Muscle of arm (tissue), 1 donor: ENCODE measurements at regions not wholly inside any gene's neighbourhood (a gene's known extent, or its start where the extent isn't known, plus 50 kb on each side); places are given as distances from the start of the nearest gene placed in this dataset.

ENCODE experiments used
- DNase-seq: peaks from one replicate; pipeline ENCODE4 v3.0.0-alpha.2; 2013

DNA sequence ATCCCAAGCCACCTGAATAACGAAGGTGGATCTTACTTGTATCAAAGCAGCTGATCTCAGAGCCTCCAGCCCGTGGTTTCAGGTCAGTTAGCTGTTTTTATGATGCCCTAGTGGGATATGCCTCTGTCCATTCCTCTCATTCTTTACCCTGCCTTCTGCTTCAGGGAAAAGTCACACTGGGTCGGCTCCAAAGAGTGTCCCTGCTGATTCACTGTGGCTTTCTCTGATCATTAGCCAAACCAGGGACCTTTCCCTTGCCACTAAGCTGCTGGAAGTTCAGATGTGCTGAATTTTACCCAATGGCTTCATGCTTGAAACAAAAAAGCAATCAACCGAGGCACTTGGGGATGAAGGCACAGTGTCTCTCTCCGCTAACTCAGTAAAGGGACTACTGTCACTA is 170.2 kb upstream of the SALL1 start:
- DNase-seq: no peak

DNA sequence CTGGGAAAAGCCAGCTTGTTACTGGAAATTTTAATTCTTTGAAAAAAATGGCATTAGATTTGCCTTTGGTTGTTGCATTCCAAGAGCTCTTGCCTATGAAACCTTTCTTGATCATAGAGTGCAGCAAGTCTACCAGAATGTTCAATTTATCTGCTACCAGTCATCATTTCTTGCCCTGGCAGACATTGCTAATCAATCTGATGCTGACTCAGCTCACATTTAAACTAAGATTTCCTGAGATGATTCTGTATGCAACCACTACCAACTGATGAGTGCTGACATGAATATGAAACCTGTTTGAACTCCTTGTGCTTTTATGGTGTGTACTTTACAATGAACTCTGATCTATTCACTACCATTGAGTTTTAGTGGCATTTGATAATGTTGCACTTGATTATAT is 166.5 kb upstream of the SALL1 start:
- no peak for DNase-seq

DNA sequence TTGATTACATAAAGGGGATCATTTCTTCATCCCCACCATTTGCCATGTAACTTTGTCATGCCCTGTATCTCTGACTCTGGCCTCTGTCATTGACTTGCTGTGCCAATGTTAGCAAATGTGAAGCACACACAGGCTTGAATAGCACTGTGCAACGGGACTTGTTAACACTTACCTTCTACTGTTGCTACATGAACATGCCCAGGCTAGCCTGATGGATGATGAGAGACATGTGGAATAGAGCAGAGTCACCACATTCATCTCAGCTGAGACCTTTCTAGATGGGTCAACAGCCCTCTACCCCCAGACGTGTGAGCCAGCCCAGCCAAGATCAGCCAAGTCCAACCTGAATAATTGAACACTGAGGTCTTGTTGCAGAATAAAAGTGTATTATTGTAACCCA is 162.1 kb upstream of the SALL1 start:
- DNase-seq: no peak

DNA sequence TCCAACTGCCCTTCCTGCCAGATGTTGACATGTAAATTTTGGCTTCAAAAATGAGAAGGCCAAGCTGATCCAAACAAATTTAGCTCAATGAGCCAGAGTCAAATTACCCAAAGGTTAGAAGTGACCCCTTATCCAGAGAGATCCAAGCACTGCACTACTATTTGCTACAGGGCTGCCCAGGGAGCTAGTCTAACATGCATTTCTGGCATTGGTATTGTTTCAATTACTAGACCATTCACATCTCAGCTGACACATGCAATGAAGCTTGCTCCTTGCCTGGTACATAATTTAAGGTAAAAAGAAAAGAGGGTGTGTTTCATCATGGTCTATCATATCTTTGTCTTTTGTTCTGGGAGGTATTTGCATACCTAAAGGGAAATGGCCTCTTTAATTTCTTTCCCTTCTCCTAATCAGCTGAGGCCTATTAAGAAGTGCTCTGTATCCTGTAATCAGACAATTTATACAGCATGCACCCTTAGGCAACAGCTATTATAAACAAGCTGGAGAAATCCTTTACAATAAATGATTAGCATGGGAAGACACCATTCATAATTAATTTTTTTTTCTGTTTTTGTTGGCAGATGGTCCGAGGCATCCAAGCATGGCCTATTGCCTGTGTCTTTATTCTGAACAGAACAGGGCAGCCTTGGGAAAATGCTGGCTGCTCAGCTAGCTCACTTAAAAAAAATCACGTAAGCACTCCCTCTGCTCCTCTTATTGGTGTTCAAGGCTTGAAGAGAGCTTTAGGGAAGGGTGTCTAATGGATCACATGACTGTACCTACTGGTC is 161.5 kb upstream of the SALL1 start:
- no peak for DNase-seq

GRCh38 chr16:51310159-51310558 is 159.1 kb upstream of the SALL1 start:
- no peak for DNase-seq

DNA sequence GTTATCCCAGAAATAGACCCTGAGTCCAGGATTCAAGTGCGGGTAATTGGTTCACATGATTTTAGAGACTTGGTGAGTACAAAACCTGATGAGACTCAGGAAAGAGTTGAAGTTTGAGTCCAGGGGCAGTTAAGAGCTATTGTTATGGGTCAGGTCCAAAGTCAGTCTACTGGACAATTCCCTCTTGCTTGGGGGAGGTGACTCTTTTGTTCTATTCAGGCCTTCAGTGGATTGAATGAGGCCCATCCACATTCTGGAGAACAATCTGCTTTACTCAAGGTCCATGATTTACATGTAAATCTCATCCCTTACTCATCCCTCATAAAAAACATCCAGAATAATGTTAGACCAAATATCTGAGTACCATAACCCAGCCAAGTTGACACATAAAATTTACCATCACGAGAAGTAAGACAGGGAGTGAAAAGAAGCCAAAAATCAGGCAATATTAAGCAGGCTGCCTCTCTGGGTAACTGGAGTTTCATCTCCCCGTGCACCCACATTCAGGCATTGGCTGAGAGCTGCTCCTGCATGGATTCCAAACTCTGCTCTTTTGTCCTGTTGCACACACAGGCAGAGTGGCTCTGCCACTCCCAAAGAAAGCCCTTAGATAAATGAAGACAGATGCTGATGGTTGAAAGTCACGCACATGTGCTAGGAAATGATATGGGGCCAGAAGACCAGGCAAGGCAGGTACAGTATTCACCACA is 156.0 kb upstream of the SALL1 start:
- DNase-seq: no peak

- no peak for DNase-seq
Measured at GRCh38 chr16:51306116-51306515, 155.0 kb upstream of the SALL1 start.

DNA sequence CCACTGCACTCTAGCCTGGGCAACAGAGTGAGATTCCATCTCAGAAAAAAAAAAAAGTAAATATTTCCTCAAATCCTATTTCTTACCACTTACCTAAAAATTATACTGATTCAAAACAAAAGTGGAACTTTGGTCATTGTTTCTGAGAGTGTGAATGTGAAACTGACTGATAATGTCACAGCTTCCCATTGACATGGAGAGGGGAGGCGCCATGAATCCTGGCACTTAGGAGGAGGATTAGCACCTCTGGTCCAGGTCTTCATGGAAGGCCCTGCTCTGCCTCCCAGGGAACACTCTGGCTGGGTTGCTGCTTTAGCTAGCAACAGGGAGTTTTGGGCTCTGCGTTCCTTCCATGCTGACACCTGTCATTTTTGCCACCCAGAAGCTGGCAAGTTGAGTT is 154.3 kb upstream of the SALL1 start:
- no peak for DNase-seq

GRCh38 chr16:51302042-51302441 is 151.0 kb upstream of the SALL1 start:
- no peak for DNase-seq

DNA sequence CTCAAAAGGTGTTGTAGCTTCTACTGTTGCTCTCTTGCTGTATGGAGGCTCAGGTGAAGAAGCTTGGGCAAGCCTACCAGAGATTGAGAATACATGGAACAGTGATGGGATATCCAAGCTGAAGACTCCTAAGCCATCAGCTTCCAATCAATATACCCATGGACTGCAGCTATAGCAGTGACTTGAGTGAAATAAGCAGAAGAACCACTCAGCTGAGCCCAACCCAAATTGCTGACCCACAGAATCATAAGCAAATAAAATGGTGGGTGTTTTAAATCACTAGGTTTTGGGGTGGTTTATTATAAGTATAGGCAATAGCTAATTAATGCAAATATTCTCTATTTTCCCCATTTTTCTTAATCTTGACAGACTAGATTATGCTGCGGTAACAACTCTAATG is 147.7 kb upstream of the SALL1 start:
- DNase-seq: no peak

- DNase-seq: no peak
Measured at GRCh38 chr16:51290442-51291285, 139.6 kb upstream of the SALL1 start.

DNA sequence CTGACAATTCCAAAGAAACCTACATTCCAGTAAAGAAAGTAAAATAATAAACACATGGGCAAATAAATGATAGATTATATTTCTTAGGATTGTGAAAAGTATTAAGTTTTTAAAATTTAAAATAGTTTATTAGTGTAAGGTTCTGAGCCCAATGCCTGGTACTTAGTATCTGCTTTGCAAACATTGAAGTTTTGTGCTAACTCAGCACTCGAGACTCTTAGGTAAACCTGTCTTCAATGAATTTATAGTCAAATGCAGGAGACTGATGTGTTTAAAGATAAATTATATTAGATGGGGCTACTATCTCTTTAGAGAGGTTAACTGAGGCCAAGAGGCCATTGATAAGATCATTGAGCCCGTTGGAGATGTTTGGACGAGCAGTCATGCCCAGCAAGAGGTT is 138.3 kb upstream of the SALL1 start:
- DNase-seq: no peak

DNA sequence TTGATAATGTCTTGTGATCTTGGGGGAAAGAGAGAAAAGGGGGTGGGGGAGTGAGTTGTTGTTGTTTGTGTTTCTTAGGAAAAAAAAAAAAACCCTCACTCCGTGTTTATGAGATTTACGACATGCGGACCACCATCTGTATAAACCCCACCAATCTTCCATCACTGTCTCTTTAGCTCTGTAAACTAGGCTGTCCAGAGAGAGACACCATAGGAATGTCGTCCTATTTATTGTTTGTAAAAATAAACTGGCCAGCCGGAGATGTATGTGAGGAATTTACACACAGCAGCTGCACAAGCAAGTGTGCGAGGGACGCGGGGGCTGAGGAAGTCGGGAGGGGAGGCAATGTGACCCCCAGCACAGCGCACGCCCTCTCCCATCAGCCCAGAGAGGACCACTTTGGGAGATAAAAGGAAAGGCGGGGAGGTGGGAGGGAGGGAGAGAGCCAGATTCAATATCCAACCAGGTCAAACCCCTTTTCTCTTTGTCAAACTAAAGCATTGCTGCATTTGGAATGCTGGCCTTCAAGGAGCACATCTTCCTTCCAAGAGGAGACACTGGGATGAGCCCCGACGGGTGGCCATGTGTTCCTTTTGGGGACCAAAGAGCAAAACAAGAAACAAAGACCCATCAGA is 136.2 kb upstream of the SALL1 start:
- no peak for DNase-seq

DNA sequence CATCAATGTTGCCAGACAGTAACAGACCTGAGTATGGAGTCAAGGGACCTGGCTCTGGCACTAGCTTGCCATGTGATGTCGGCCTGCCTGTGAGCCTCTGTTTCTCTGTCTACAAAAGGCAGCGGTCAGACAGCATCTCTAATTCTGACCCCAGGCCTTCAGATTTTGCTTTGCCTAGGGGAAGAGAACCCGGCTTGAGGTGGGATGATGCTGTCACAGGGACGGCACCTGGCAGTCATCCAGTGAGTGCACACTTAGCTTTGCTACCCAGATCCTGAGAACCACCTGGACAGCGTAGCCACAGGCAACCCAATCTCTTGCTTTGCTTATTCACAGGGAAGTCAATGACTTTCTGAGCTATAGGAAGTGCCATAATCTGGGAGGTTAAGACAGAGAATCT is 135.2 kb upstream of the SALL1 start:
- no peak for DNase-seq

DNA sequence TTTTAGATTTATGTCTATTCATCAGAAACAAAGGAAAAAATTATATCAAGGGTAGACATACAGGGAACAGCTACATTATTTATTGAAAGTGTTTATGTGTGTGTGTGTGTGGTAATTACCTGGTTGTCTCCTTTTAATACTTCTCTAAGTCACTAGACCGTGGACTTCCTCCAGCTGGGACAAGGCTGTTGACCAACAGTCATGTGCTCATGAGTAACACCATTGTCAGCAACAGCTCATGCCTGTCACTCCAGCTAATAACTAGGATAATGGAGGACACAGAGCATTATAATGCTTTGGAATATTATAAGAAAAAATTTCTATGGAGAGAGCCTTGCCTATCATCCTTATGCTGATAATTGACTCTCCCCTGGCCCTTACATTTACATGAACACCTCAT is 125.3 kb upstream of the SALL1 start:
- no peak for DNase-seq

- no peak for DNase-seq
Measured at GRCh38 chr16:51272420-51272819, 121.3 kb upstream of the SALL1 start.

- no peak for DNase-seq
Measured at GRCh38 chr16:51271156-51271701, 120.2 kb upstream of the SALL1 start.

DNA sequence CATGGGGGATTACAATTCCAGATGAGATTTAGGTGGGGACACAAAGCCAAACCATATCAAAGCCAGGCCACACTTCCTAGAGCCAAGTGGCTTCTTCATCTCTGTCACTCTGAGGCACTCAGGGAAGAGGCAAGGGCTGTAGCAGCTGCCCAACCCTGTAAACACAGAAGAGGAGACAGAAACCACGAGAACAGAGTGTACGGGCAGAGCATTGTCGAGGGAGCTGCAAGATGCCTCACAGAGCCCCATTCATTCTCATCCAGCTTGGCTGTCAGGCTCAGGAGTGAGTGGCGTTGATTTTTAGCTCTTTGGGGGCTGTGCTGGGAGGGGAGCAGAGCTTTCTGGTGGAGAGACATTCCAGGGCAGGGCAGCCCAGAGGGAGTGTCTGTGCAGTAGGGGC is 117.2 kb upstream of the SALL1 start:
- DNase-seq: no peak

DNA sequence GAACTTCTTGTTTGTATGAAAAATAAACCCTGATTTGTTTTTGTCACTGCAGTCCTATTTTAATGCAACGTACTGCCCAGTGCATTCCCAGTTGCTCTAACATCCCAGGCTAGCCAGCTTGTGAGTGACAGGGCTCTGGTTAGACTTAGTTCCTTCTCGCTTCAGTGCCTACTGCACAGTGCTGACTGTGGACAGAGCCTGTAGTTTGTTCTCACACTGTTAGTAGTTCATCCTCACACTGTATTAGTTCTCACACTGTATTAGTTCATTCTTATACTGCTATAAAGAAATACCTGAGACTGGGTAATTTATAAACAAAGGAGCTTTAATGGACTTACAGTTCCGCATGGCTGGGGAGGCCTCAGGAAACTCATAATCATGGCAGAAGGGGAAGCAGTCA is 116.6 kb upstream of the SALL1 start:
- DNase-seq: no peak

DNA sequence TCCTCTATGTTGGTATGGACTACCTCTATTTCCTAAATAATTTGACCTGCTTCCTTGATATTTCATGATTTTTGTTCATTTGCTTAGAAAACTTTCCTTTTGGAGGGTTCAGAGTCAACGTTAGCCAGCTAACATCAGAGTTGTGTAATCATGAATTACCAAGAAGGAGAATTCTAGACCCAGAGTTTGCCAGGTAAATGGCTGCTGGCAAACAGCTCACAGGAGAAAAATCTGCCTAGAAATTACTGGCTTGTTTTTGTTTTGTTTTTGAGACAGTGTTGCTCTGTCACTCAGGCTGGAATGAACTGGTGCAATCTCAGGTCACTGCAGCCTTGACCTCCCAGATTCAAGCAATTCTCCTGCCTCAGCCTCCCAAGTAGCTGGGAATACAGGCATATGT is 111.4 kb upstream of the SALL1 start:
- no peak for DNase-seq

DNA sequence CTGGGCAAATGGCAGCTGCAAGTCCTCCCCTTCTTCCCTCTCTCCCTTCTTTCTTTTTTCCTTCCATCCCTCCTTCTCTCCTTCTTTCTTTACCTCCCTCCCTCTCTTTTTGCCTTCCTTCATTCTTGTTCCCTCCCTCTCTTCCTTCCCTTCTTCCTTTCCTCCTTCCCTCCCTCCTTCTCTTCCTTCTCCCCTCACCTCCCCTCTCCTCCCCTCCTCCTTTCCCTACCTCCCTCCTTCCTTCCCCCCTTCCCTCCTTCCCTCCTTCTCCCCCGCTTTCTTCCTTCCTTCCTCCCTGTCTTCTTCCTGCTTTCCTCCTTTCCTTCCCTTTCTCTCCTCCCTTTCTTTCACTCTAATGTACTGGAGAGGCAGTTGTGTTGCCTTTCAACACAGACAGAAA is 110.8 kb upstream of the SALL1 start:
- DNase-seq: no peak
